ENCODE measurements at regions not wholly inside any gene's neighbourhood (a gene's known extent, or its start where the extent isn't known, plus 50 kb on each side); places are given as distances from the start of the nearest gene placed in this dataset.

GRCh38 chr9:88635151-88635550, 100.2 kb downstream of the NXNL2 start:
- no peak for TF ChIP-seq CTCF (IDR thresholded peaks at IDR 0.05 in 8 of 11, conservative IDR thresholded peaks at IDR 0.05 in 3 of 11)
- no peak for TF ChIP-seq POLR2AphosphoS5 (IDR thresholded peaks at IDR 0.05)

Measured in spleen (tissue), 7 donors.